Activated CD8-positive, alpha-beta memory T cell treated with anti-CD3 and anti-CD28 coated beads for 24 hours (primary cell): ENCODE measurements at regions not wholly inside any gene's neighbourhood (a gene's known extent, or its start where the extent isn't known, plus 50 kb on each side); places are given as distances from the start of the nearest gene placed in this dataset.
"Not testable (repeated sequence)": the region's sequence is repeated elsewhere in the genome, so short reads cannot be mapped to it uniquely, and the experiment has no call there.

Experiments
- DNase-seq: peaks from one replicate; pipeline ENCODE4 v3.0.0-alpha.2; 2020

GRCh38 chr10:35817109-35817508, 175.0 kb upstream of the FZD8 start:
- not testable (repeated sequence) for DNase-seq

- no peak for DNase-seq
These were observed 171.1 kb upstream of the FZD8 start for GRCh38 chr10:35813219-35813618.

GRCh38 chr10:35808344-35808743, 166.2 kb upstream of the FZD8 start:
- no peak for DNase-seq

- DNase-seq: no peak
These were observed 160.9 kb upstream of the FZD8 start for GRCh38 chr10:35803046-35803445.

- DNase-seq: no peak
These were observed 155.1 kb upstream of the FZD8 start for GRCh38 chr10:35797187-35797586.

GRCh38 chr10:35795131-35795824, 153.2 kb upstream of the FZD8 start:
- DNase-seq: no peak

- DNase-seq: no peak
These were observed 152.6 kb upstream of the FZD8 start for GRCh38 chr10:35794703-35795102.

- DNase-seq: no peak
These were observed 150.2 kb upstream of the FZD8 start for GRCh38 chr10:35792291-35792690.

- no peak for DNase-seq
These were observed 147.9 kb upstream of the FZD8 start for GRCh38 chr10:35789996-35790395.

GRCh38 chr10:35784751-35785150, 142.7 kb upstream of the FZD8 start:
- DNase-seq: no peak

GRCh38 chr10:35783305-35783838, 141.3 kb upstream of the FZD8 start:
- no peak for DNase-seq

- no peak for DNase-seq
These were observed 139.5 kb upstream of the FZD8 start for GRCh38 chr10:35781643-35782035.

- DNase-seq: no peak
These were observed 139.0 kb upstream of the FZD8 start for GRCh38 chr10:35780970-35781642.

- DNase-seq: no peak
These were observed 136.2 kb upstream of the FZD8 start for GRCh38 chr10:35778306-35778705.

GRCh38 chr10:35776557-35776956, 134.5 kb upstream of the FZD8 start:
- not testable (repeated sequence) for DNase-seq

GRCh38 chr10:35774109-35774508, 132.0 kb upstream of the FZD8 start:
- no peak for DNase-seq

- DNase-seq: no peak
These were observed 128.8 kb upstream of the FZD8 start for GRCh38 chr10:35770817-35771355.

GRCh38 chr10:35769795-35770194, 127.7 kb upstream of the FZD8 start:
- DNase-seq: no peak

- no peak for DNase-seq
These were observed 126.6 kb upstream of the FZD8 start for GRCh38 chr10:35768731-35769130.

- no peak for DNase-seq
These were observed 125.9 kb upstream of the FZD8 start for GRCh38 chr10:35768011-35768410.

- DNase-seq: no peak
These were observed 123.9 kb upstream of the FZD8 start for GRCh38 chr10:35765996-35766395.

- no peak for DNase-seq
These were observed 123.0 kb upstream of the FZD8 start for GRCh38 chr10:35765066-35765527.

GRCh38 chr10:35762311-35763030, 120.4 kb upstream of the FZD8 start:
- DNase-seq: no peak
